NCI-H2227 treated with DMSO at 0.1 percent for 48 hours (cell line): ENCODE measurements at regions not wholly inside any gene's neighbourhood (a gene's known extent, or its start where the extent isn't known, plus 50 kb on each side); places are given as distances from the start of the nearest gene placed in this dataset.
"Not testable (repeated sequence)": the region's sequence is repeated elsewhere in the genome, so short reads cannot be mapped to it uniquely, and the experiment has no call there.

Experiments
- DNase-seq: peaks from one replicate; lab custom pipeline; 2025; lab: John Stamatoyannopoulos, UW

GRCh38 chr21:31609081-31609480, 50.4 kb upstream of the SOD1 start:
- no peak for DNase-seq

- DNase-seq: no peak
Observed at GRCh38 chr21:31607791-31608190, 51.7 kb upstream of the SOD1 start.

- no peak for DNase-seq
Observed at GRCh38 chr21:31606081-31606874, 53.2 kb upstream of the SOD1 start.

- peak; percentile 97 for DNase-seq
Observed at GRCh38 chr21:31604591-31605190, 54.8 kb upstream of the SOD1 start.

GRCh38 chr21:31599563-31599962, 59.9 kb upstream of the SOD1 start:
- no peak for DNase-seq

GRCh38 chr21:31599013-31599412, 60.5 kb upstream of the SOD1 start:
- no peak for DNase-seq

- DNase-seq: no peak
Observed at GRCh38 chr21:31597683-31598082, 61.8 kb upstream of the SOD1 start.

GRCh38 chr21:31596055-31596454, 63.4 kb upstream of the SOD1 start:
- DNase-seq: no peak

GRCh38 chr21:31594726-31595125, 64.8 kb upstream of the SOD1 start:
- no peak for DNase-seq

- no peak for DNase-seq
Observed at GRCh38 chr21:31594279-31594678, 65.2 kb upstream of the SOD1 start.

- peak; percentile 30 for DNase-seq
Observed at GRCh38 chr21:31592963-31593560, 66.4 kb upstream of the SOD1 start.

GRCh38 chr21:31592516-31592915, 67.0 kb upstream of the SOD1 start:
- DNase-seq: no peak

GRCh38 chr21:31589820-31590219, 69.7 kb upstream of the SOD1 start:
- DNase-seq: no peak

- DNase-seq: no peak
Observed at GRCh38 chr21:31586118-31586517, 73.4 kb upstream of the SOD1 start.

- DNase-seq: not testable (repeated sequence)
Observed at GRCh38 chr21:31583937-31584336, 75.6 kb upstream of the SOD1 start.

- DNase-seq: no peak
Observed at GRCh38 chr21:31583498-31583897, 76.0 kb upstream of the SOD1 start.

GRCh38 chr21:31580866-31581276, 78.6 kb upstream of the SOD1 start:
- DNase-seq: peak; percentile 67

GRCh38 chr21:31577271-31577670, 82.2 kb upstream of the SOD1 start:
- DNase-seq: no peak

GRCh38 chr21:31576428-31576827, 83.1 kb upstream of the SOD1 start:
- DNase-seq: no peak

GRCh38 chr21:31573217-31573616, 86.3 kb upstream of the SOD1 start:
- DNase-seq: no peak

GRCh38 chr21:31571879-31572278, 87.6 kb upstream of the SOD1 start:
- no peak for DNase-seq

GRCh38 chr21:31570824-31571566, 88.5 kb upstream of the SOD1 start:
- DNase-seq: no peak

GRCh38 chr21:31566611-31567010, 92.9 kb upstream of the SOD1 start:
- no peak for DNase-seq
